ENCODE measurements at regions not wholly inside any gene's neighbourhood (a gene's known extent, or its start where the extent isn't known, plus 50 kb on each side); places are given as distances from the start of the nearest gene placed in this dataset.

- TF ChIP-seq GATA2 (IDR thresholded peaks at IDR 0.05; ENCODE audit: low read depth, low read length) (no peak), GATA3 (IDR thresholded peaks at IDR 0.05; ENCODE audit: low read depth, low read length) (no peak)
Measured at GRCh38 chr14:101082036-101082435, 178.5 kb upstream of the RTL1 start.
